ENCODE measurements at regions not wholly inside any gene's neighbourhood (a gene's known extent, or its start where the extent isn't known, plus 50 kb on each side); places are given as distances from the start of the nearest gene placed in this dataset.

GRCh38 chr9:115794921-115795475, 358.6 kb upstream of the PAPPA start:
- no peak overlapping the region for H3K4me3 Mint-ChIP-seq
- ChIA-PET CTCF (no interaction called here), POLR2A (no interaction called here)
- H3K4me1 Mint-ChIP-seq = no peaks in the 10 kb centered on the region
- DNase-seq (ENCODE audit: low spot score) = no peak
- peaks cover 6% of the 10 kb centered on the region for H3K9me3 Mint-ChIP-seq
- TF ChIP-seq MXD4 (CRISPR knock-in tag; IDR thresholded peaks at IDR 0.05; ENCODE audit: borderline replicate concordance) (no peak), MAX (CRISPR knock-in tag; IDR thresholded peaks at IDR 0.05) (no peak), FOXJ3 (CRISPR knock-in tag; IDR thresholded peaks at IDR 0.05; ENCODE audit: borderline replicate concordance) (no peak), EMX1 (CRISPR knock-in tag; IDR thresholded peaks at IDR 0.05) (no peak), FOXP1 (CRISPR knock-in tag; IDR thresholded peaks at IDR 0.05; ENCODE audit: borderline replicate concordance) (no peak), ATF6 (CRISPR knock-in tag; IDR thresholded peaks at IDR 0.05) (no peak), ZNF396 (CRISPR knock-in tag; IDR thresholded peaks at IDR 0.05; ENCODE audit: borderline replicate concordance) (no peak), ZNF423 (CRISPR knock-in tag; IDR thresholded peaks at IDR 0.05) (no peak)
- TF ChIP-seq, protein P1, sequence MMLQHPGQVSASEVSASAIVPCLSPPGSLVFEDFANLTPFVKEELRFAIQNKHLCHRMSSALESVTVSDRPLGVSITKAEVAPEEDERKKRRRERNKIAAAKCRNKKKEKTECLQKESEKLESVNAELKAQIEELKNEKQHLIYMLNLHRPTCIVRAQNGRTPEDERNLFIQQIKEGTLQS (CRISPR knock-in tag; conservative IDR thresholded peaks at IDR 0.05) = no peak
- TF ChIP-seq, protein P2, sequence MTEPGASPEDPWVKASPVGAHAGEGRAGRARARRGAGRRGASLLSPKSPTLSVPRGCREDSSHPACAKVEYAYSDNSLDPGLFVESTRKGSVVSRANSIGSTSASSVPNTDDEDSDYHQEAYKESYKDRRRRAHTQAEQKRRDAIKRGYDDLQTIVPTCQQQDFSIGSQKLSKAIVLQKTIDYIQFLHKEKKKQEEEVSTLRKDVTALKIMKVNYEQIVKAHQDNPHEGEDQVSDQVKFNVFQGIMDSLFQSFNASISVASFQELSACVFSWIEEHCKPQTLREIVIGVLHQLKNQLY (CRISPR knock-in tag; IDR thresholded peaks at IDR 0.05) = no peak
- TF ChIP-seq, protein P3, sequence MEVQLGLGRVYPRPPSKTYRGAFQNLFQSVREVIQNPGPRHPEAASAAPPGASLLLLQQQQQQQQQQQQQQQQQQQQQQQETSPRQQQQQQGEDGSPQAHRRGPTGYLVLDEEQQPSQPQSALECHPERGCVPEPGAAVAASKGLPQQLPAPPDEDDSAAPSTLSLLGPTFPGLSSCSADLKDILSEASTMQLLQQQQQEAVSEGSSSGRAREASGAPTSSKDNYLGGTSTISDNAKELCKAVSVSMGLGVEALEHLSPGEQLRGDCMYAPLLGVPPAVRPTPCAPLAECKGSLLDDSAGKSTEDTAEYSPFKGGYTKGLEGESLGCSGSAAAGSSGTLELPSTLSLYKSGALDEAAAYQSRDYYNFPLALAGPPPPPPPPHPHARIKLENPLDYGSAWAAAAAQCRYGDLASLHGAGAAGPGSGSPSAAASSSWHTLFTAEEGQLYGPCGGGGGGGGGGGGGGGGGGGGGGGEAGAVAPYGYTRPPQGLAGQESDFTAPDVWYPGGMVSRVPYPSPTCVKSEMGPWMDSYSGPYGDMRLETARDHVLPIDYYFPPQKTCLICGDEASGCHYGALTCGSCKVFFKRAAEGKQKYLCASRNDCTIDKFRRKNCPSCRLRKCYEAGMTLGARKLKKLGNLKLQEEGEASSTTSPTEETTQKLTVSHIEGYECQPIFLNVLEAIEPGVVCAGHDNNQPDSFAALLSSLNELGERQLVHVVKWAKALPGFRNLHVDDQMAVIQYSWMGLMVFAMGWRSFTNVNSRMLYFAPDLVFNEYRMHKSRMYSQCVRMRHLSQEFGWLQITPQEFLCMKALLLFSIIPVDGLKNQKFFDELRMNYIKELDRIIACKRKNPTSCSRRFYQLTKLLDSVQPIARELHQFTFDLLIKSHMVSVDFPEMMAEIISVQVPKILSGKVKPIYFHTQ (CRISPR knock-in tag; IDR thresholded peaks at IDR 0.05) = no peak
- ATAC-seq = no peak
- H3K27ac Mint-ChIP-seq = no peak overlapping the region
- peaks cover 4% of the 10 kb centered on the region; the same call in 1 of the 2 replicates for H3K36me3 Mint-ChIP-seq
- H3K27me3 Mint-ChIP-seq (ENCODE audit: low read depth) = no peaks in the 10 kb centered on the region

DNA sequence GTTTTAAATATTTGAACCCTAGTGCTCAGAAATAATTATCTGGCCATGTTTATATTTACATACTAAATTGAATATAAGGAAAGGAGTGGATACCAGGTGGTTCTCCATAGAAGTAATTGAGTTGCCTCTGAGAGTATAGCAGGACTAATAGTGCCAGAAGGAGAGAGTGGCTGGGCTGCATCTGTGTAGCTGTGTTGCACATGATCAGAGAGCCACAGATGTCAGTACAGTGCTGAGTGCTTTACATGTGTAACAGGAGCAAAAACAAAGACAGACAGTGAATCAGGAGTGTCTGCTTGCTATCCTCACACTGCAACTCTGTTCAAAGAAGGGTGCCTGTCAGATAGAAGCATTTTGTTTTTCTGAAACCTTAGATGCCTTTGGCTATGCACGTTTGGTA, 353.9 kb upstream of the PAPPA start:
- peaks cover 11% of the 10 kb centered on the region for H3K9me3 Mint-ChIP-seq
- H3K36me3 Mint-ChIP-seq = peaks cover 9% of the 10 kb centered on the region; the same call in 1 of the 2 replicates
- POLR2A ChIA-PET = no interaction called here
- H3K27ac Mint-ChIP-seq = no peak overlapping the region
- H3K4me3 Mint-ChIP-seq = no peak overlapping the region
- no peaks in the 10 kb centered on the region for H3K4me1 Mint-ChIP-seq
- H3K27me3 Mint-ChIP-seq (ENCODE audit: low read depth) = no peaks in the 10 kb centered on the region
- DNase-seq (ENCODE audit: low spot score) (no peak), ATAC-seq (no peak)
- CTCF ChIA-PET = no interaction called here
- TF ChIP-seq TEAD1 (CRISPR knock-in tag; IDR thresholded peaks at IDR 0.05) = no peak
- no peak for TF ChIP-seq ATF1 (CRISPR knock-in tag; IDR thresholded peaks at IDR 0.05)
- TF ChIP-seq ZBTB21 (CRISPR knock-in tag; IDR thresholded peaks at IDR 0.05; ENCODE audit: borderline replicate concordance) = no peak
- TF ChIP-seq, protein P4, sequence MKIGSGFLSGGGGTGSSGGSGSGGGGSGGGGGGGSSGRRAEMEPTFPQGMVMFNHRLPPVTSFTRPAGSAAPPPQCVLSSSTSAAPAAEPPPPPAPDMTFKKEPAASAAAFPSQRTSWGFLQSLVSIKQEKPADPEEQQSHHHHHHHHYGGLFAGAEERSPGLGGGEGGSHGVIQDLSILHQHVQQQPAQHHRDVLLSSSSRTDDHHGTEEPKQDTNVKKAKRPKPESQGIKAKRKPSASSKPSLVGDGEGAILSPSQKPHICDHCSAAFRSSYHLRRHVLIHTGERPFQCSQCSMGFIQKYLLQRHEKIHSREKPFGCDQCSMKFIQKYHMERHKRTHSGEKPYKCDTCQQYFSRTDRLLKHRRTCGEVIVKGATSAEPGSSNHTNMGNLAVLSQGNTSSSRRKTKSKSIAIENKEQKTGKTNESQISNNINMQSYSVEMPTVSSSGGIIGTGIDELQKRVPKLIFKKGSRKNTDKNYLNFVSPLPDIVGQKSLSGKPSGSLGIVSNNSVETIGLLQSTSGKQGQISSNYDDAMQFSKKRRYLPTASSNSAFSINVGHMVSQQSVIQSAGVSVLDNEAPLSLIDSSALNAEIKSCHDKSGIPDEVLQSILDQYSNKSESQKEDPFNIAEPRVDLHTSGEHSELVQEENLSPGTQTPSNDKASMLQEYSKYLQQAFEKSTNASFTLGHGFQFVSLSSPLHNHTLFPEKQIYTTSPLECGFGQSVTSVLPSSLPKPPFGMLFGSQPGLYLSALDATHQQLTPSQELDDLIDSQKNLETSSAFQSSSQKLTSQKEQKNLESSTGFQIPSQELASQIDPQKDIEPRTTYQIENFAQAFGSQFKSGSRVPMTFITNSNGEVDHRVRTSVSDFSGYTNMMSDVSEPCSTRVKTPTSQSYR (CRISPR knock-in tag; IDR thresholded peaks at IDR 0.05) = no peak
- no peak for TF ChIP-seq E2F4 (CRISPR knock-in tag; IDR thresholded peaks at IDR 0.05; ENCODE audit: borderline replicate concordance, low read depth)
- no peak for TF ChIP-seq KAT7 (CRISPR knock-in tag; IDR thresholded peaks at IDR 0.05; ENCODE audit: borderline replicate concordance)
- TF ChIP-seq, protein P3 (CRISPR knock-in tag; IDR thresholded peaks at IDR 0.05) = no peak
- no peak for TF ChIP-seq NR2C2 (CRISPR knock-in tag; IDR thresholded peaks at IDR 0.05)
- no peak for TF ChIP-seq ZNF138 (CRISPR knock-in tag; conservative IDR thresholded peaks at IDR 0.05)
- no peak for TF ChIP-seq TEAD4 (CRISPR knock-in tag; IDR thresholded peaks at IDR 0.05)
- TF ChIP-seq, protein P2 (CRISPR knock-in tag; IDR thresholded peaks at IDR 0.05) = no peak
- TF ChIP-seq NFATC4 (CRISPR knock-in tag; IDR thresholded peaks at IDR 0.05) = no peak
